PFSK-1 (cell line): ENCODE measurements at regions not wholly inside any gene's neighbourhood (a gene's known extent, or its start where the extent isn't known, plus 50 kb on each side); places are given as distances from the start of the nearest gene placed in this dataset.

Source experiments
- FOXP2 ChIP-seq: optimal IDR thresholded peaks from 2 replicates; pipeline ENCODE3; 2011; ENCODE audit warnings: borderline replicate concordance, control low read depth, inconsistent platforms; ENCODE audit not compliant: insufficient read depth; ENCODE audit errors: extremely low read length, extremely low read depth
- POLR2AphosphoS5 ChIP-seq: IDR thresholded peaks from 2 replicates; pipeline ENCODE4 v1.6.1; 2012; ENCODE audit warnings: low read depth, mild to moderate bottlenecking, control low read depth, low read length, moderate library complexity
- REST ChIP-seq, 2 experiments: IDR thresholded peaks; 2 replicates each; pipeline versions ENCODE4 v1.6.1 to v1.8.0; 2011 to 2012; ENCODE audit warnings: low read depth in 2 of 2, low read length in 2 of 2, control low read depth in 1 of 2, inconsistent platforms in 1 of 2, mild to moderate bottlenecking in 1 of 2, moderate library complexity in 1 of 2; ENCODE audit not compliant: insufficient read depth in 1 of 2
- SIN3A ChIP-seq: IDR thresholded peaks from 2 replicates; pipeline ENCODE4 v1.6.1; 2012; ENCODE audit warnings: mild to moderate bottlenecking, low read length, moderate library complexity, borderline replicate concordance; ENCODE audit not compliant: insufficient read depth

- TF ChIP-seq REST (IDR thresholded peaks at IDR 0.05; ENCODE audit: insufficient read depth in 1 of 2, low read depth in 2 of 2, low read length in 2 of 2): no peak
- no peak for TF ChIP-seq SIN3A
- TF ChIP-seq POLR2AphosphoS5: no peak
- no peak for TF ChIP-seq FOXP2
Measured at GRCh38 chr10:108014145-108014901, 849.8 kb upstream of the SORCS1 start.
